Peyer's patch (tissue), 4 donors: ENCODE measurements at regions not wholly inside any gene's neighbourhood (a gene's known extent, or its start where the extent isn't known, plus 50 kb on each side); places are given as distances from the start of the nearest gene placed in this dataset.

Experiments
- DNase-seq, 3 donors: peaks; one replicate each; pipeline ENCODE4 v3.0.0-alpha.2; 2017 to 2019
- H3K27ac ChIP-seq, 4 donors: fragments of 200-600 bp; sonication (generic); one replicate each; pipeline ENCODE4 v1.5.1; 2016 to 2019
- H3K27me3 ChIP-seq, 2 donors: fragments of 200-600 bp; sonication (generic); one replicate each; pipeline ENCODE4 v1.5.1; 2019
- H3K36me3 ChIP-seq, 3 donors: fragments of 200-600 bp; sonication (generic); one replicate each; pipeline ENCODE4 v1.5.1; 2016 to 2019
- H3K4me1 ChIP-seq, 4 donors: fragments of 200-600 bp; sonication (generic); one replicate each; pipeline ENCODE4 v1.5.1; 2016 to 2019
- H3K4me3 ChIP-seq, 4 donors: fragments of 200-600 bp; sonication (generic); 1 replicate in 3 of 4; 2 replicates in 1 of 4; pipeline ENCODE4 v1.5.1; 2016 to 2019; ENCODE audit warnings: mild to moderate bottlenecking in 1 of 4
- H3K9me3 ChIP-seq, 4 donors: fragments of 200-600 bp; sonication (generic); one replicate each; pipeline ENCODE4 v1.5.1; 2016 to 2019; ENCODE audit warnings: mild to moderate bottlenecking in 1 of 4
- POLR2A ChIP-seq, 2 donors: fragments of 450-650 bp; IDR thresholded peaks; one replicate each; pipeline ENCODE4 v1.5.1; 2017; ENCODE audit warnings: antibody characterized with exemption in 2 of 2, mild to moderate bottlenecking in 2 of 2, moderate library complexity in 2 of 2
- TF ChIP-seq, protein P1 (sequence below), 6 experiments: fragments of 450-650 bp in 4 of 6; fragments of 200-600 bp in 2 of 6; sonication (generic) in 1 of 6; IDR thresholded peaks; one replicate each; pipeline ENCODE4 v1.5.1; 2017 to 2019; ENCODE audit warnings: antibody characterized with exemption in 6 of 6, mild to moderate bottlenecking in 3 of 6, moderate library complexity in 1 of 6

DNA sequence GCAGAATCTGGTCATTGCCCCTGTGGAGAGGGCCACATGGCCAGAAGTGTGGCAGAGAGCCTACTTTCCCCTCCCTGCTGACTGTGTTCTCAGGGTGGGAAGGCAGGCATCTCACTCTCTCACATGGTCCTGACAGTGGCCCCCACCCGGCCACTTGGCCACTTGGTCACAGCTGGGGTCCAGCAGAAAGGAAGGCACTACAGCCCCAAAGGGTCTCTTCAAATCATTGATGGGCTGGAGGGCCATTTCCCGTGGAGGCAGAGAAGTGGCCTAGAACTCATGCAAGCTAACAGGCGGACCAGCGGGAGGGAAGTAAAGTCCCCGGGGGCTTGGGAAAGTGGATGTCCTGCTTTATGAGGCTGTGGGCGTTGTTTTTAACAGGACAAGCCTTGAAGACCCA, 125.3 kb downstream of the EMX2 start:
- TF ChIP-seq POLR2A (IDR thresholded peaks at IDR 0.05), result no peak
- TF ChIP-seq, protein P1, sequence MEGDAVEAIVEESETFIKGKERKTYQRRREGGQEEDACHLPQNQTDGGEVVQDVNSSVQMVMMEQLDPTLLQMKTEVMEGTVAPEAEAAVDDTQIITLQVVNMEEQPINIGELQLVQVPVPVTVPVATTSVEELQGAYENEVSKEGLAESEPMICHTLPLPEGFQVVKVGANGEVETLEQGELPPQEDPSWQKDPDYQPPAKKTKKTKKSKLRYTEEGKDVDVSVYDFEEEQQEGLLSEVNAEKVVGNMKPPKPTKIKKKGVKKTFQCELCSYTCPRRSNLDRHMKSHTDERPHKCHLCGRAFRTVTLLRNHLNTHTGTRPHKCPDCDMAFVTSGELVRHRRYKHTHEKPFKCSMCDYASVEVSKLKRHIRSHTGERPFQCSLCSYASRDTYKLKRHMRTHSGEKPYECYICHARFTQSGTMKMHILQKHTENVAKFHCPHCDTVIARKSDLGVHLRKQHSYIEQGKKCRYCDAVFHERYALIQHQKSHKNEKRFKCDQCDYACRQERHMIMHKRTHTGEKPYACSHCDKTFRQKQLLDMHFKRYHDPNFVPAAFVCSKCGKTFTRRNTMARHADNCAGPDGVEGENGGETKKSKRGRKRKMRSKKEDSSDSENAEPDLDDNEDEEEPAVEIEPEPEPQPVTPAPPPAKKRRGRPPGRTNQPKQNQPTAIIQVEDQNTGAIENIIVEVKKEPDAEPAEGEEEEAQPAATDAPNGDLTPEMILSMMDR (IDR thresholded peaks at IDR 0.05), result no peak
- no peak overlapping the region for H3K27ac ChIP-seq
- no peaks in the 10 kb centered on the region for H3K4me1 ChIP-seq
- DNase-seq, result no peak
- H3K9me3 ChIP-seq, result no peaks in the 10 kb centered on the region
- no peaks in the 10 kb centered on the region for H3K36me3 ChIP-seq
- no peak overlapping the region for H3K4me3 ChIP-seq
- no peaks in the 10 kb centered on the region for H3K27me3 ChIP-seq

DNA sequence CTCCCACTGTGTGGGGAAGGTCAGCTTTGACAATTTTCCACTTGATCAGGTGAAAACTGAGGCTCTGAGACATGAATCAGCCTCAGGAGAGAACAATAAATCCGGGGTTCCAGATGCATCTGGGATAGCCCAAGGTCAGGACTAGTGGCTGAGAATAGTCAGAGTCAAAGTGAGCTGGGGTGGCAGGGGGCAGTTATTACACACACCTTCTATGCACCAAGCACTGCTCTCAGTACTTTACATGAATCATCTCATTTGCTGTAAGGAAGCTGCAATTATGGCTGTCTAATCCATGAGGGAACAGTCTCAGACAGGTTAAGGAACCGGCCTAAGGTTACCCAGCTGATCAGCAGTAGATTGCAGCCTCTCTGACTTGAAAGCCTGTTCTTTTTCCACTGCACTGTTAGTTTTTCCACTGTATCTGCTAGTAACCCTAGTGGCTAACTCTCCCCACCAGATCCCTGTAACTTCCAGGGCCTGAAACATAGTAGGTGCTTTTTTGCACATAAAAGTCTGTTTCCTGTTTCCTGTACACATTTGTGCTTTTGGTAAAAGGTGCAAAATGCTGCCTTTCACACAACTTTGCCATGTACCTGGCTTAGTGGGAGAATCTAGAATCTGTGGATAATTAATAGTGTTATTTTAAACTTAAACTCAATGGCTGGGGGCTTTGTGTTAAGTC, 125.9 kb downstream of the EMX2 start:
- no peak overlapping the region for H3K27ac ChIP-seq
- H3K36me3 ChIP-seq, result no peaks in the 10 kb centered on the region
- no peak for DNase-seq
- no peak for TF ChIP-seq POLR2A (IDR thresholded peaks at IDR 0.05)
- TF ChIP-seq, protein P1 (IDR thresholded peaks at IDR 0.05), result no peak
- H3K4me3 ChIP-seq, result no peak overlapping the region
- H3K4me1 ChIP-seq, result no peaks in the 10 kb centered on the region
- H3K9me3 ChIP-seq, result no peaks in the 10 kb centered on the region
- H3K27me3 ChIP-seq, result no peaks in the 10 kb centered on the region

DNA sequence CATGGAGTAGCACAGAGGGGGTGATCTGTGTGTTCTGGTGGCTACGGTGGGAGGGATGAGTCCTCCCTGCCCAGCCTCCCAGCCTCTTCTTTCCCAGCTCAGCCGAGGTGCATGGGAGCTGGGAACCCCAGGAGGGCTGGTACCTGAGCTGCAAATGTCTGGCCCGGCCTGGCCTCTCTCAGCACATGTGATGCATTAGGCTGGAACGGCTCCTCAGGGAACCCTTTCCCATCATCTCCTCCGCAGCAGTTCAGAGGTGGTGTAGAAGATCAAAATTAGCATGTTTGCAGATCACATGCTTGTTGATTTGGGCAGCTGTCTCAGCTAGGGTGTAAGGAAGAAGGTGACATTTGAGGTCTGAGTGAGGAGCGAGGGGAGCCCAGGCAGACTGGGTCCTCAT, 126.6 kb downstream of the EMX2 start:
- Histone ChIP-seq H3K27ac (no peak overlapping the region), H3K9me3 (no peaks in the 10 kb centered on the region), H3K4me1 (no peaks in the 10 kb centered on the region), H3K4me3 (no peak overlapping the region), H3K36me3 (no peaks in the 10 kb centered on the region), H3K27me3 (no peaks in the 10 kb centered on the region)
- DNase-seq, result no peak
- TF ChIP-seq POLR2A (IDR thresholded peaks at IDR 0.05), result no peak
- TF ChIP-seq, protein P1 (IDR thresholded peaks at IDR 0.05), result no peak

DNA sequence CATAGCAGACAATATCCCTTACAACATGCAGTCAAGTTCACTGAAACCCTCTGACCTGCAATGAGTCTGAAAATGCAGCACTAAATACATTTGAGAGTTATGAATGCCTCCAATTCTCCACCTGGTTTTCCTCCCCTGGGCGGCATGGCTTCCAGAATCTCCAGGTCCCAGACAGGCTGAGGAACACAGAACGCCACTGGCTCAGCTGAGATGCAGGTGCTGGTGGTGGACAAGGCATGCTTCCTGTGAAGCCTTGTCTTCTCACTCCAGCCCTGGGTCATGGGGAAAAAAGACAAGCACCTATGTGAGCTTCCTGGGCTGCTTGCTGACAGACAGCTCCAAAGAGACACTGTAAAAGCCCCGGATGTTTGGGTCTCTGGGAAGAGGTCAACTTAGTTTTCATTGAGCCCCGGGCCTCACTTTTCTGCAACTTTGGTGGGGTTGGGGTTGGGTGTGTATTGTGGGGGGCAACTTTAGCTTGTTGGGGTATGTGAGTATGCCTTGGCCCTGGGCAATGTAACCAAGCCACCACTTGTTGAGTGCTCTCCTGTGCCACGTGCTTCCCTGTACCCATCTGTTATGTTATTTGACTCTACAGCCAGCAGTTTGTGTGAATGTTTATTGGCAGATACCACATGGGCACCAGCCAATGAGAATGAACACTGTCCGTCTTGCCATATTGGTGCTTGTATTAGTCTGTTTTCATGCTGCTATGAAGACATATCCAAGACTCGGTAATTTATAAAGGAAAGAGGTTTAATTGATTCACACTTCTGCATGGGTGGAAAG, 127.8 kb downstream of the EMX2 start:
- no peak overlapping the region for H3K27ac ChIP-seq
- no peak for DNase-seq
- H3K27me3 ChIP-seq, result no peaks in the 10 kb centered on the region
- no peaks in the 10 kb centered on the region for H3K9me3 ChIP-seq
- H3K4me1 ChIP-seq, result no peaks in the 10 kb centered on the region
- TF ChIP-seq, protein P1 (IDR thresholded peaks at IDR 0.05), result no peak
- no peak for TF ChIP-seq POLR2A (IDR thresholded peaks at IDR 0.05)
- H3K4me3 ChIP-seq, result no peak overlapping the region
- H3K36me3 ChIP-seq, result no peaks in the 10 kb centered on the region

DNA sequence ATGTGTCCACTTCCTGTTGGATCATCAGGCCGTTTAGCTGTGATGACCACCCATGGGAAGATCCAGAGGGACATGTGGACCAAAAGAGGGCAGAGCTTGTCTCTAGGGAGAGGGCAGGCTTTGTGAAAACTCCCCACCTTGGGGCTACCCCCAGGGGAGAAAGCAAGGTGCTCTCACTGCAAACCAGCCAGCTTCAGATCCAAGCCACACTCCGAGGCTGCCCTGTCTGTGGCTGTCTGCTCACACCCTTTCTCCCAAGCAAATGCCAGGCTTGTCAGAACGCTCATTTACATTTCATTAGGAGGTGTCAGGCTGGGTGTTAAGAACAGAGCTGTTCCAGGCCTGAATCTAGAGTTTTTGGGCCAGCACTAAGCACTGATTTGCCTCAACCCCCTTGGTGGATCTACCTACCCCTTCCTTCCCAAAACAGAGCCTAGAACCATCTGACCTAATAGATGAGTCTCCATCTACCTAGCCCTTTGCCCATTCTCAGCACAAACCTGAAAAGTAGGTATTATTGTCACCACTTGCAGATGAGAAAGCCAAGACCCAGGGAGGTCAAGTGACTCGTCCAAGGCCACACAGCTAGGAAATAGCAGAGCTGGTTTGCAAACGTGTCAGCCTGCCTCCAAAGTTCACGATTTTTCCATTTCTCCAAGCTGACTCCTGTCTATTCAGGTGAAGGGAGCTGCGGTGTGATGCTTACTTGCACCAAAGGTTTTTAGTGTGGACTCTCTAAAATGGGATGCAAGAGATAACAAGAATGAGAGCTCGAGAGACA, 130.9 kb downstream of the EMX2 start:
- H3K36me3 ChIP-seq, result no peaks in the 10 kb centered on the region
- H3K4me1 ChIP-seq, result no peaks in the 10 kb centered on the region
- no peak for DNase-seq
- TF ChIP-seq, protein P1 (IDR thresholded peaks at IDR 0.05), result no peak
- TF ChIP-seq POLR2A (IDR thresholded peaks at IDR 0.05), result no peak
- no peak overlapping the region for H3K27ac ChIP-seq
- no peaks in the 10 kb centered on the region for H3K27me3 ChIP-seq
- H3K9me3 ChIP-seq, result no peaks in the 10 kb centered on the region
- no peak overlapping the region for H3K4me3 ChIP-seq
